ENCODE measurements at regions not wholly inside any gene's neighbourhood (a gene's known extent, or its start where the extent isn't known, plus 50 kb on each side); places are given as distances from the start of the nearest gene placed in this dataset.

DNA sequence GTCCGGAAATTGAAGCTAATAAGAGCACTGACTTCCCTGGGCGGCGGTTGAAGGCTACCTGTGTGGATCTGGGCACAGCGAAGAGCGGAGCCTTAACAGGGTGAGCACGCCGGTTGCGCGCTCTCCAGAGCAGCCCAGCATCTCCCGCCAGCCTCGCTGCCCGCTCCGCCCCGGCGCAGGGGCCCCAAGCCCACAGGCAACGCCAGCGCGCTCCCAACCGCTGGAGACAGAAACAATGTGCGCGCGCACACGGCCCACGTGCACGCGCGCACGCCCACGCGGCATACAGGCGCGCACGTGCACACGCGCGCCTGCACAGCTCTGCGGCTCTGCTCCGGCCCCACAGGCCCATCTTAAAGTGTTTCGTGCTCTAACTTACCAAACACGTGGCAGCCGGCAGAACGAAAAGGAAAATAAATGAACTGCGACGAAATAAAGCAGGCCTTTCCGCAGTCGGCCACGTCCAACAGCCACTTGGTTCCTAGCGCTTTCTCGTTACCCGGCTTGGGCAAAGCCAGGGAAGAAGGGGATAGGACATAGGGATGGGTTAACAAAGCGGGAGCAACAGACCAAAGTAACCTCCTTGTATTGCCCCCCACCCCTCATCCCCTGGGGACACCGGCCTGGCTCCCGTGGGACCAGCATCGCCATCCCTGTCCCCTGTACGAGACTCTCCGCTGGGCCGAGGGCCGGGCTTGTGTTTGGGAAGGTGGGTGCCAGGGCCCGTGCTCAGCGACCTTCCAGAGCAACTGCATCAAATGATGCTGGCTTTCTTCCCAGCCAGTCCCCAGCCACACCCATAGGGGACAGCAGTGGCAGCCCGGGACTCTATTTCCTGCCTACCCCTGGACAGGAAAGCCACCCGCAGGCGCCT lies 203.7 kb downstream of the ABHD5 start:
- peak; percentile 85 for DNase-seq (ENCODE audit: low spot score)

DNA sequence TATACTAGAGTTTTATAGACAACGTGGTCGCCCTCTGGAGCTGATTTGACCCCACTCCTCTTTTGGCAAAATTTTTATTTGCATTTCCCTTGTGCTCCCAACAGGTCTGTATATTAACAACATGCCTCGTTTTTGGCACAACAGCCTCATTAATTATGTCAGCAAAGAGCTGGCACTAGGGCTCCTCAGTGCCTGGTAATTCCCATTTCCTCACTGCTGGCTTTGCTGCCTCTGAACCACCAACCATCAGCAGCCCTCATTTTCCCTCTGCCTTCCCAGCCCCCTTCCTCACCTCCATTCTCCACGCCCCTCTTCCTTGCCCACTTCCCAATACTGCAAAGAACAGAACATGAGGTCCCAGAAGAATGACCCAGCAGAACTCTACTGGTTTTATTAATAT lies 204.8 kb downstream of the ABHD5 start:
- no peak for DNase-seq (ENCODE audit: low spot score)

DNA sequence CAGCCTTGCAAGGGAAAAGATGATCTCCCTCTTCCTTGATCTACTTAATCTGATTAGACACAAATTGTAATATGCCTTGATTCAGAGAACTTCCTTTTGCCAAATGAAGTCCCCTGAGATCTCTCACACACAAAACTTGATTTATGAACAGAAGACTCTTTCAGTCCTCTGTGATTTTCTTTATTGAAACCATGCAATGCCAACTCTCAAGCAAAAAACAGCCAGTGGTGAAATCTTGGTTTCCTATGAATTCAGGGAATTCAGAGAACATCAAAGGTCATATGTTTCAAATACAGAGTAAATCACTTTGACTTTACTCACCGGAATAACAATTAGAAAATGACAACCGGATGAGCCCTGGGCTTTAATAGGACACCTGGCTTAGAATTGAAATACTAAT lies 211.7 kb downstream of the ABHD5 start:
- no peak for DNase-seq (ENCODE audit: low spot score)

DNA sequence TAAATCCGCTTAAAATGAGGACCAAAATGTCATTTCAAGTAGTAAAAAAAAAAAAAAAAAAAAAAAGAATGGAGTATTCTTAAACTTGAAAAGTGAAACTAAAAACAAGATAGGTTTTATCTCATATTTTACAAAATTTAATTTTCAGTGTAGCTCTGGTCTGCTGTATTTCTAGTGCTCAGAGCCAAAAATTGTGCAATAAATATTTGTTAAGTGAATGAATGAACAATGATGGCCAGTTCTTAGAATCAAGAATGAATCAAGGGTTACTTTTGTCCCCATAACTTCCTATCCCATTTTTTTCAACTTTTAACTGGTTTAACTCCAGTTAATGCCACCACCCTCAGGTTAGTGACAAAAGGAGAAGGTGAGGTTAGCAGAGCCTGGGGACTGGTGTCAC lies 214.4 kb downstream of the ABHD5 start:
- DNase-seq (ENCODE audit: low spot score), result no peak

DNA sequence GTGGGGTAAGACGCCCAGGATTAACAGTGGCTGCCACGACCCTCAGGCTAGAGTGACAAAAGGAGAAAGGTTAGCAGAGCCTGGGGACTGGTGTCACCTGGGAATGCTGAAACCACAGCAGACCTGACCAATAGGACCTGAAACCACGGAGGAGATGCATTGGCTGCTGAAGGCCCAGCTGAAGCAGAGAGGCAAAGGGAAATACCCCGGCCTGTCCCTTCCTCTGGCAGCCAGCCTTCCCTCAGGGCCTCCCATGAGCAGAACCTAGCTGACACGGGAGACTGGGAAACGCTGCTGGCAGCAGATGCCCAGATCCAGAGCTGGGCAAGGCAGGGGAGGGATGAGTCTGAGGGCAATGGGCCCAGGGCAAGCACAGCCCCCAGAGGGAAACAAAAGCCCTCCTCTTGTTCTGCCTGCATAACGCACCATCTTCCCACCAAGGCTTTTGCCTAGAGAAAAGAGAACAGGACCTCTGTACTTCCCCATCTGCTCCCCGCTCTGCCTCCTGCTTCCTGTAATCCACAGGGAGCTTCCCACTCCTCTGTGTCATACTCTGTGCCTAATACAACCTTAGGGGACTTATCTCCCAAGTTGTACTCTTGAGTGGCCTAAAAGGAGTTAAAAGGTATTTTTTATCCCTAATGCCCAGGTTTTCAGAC lies 216.2 kb downstream of the ABHD5 start:
- no peak for DNase-seq (ENCODE audit: low spot score)

DNA sequence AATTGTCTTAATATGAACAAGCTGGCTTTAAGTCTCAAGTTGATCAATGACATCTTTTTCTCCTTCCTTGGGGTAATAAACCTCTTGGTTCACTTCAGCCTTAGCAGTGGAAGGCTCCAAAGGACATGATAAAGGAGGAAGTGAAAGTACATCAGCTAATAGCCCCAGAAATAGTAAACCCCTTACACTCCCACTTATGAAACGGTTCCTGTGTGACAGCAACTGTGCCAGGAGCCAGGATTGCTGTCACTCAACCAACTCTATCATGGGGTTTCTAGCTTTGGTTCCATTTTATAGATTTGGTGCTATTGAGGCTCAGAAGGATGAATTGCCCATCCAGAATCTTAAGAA lies 216.7 kb downstream of the ABHD5 start:
- no peak for DNase-seq (ENCODE audit: low spot score)

DNA sequence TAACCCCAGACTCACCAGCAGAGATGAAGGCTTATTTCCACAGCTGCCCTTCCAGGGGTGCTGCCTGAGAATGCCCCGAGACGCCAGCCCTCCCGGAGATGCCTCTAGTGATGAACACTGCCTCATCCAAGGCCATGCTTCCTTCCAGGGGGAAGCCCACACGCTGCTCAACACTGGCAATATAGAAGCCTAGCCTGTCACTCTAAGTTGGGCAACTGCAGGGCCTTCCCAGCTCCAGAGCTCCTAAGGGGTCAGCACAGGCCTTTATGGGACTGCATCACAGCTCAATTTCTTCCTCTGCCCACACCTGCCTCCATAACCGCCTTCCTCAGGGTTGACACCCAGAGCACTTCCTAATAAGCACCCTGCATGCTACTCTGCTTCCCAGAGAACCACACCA lies 217.7 kb downstream of the ABHD5 start:
- DNase-seq (ENCODE audit: low spot score), result no peak

DNA sequence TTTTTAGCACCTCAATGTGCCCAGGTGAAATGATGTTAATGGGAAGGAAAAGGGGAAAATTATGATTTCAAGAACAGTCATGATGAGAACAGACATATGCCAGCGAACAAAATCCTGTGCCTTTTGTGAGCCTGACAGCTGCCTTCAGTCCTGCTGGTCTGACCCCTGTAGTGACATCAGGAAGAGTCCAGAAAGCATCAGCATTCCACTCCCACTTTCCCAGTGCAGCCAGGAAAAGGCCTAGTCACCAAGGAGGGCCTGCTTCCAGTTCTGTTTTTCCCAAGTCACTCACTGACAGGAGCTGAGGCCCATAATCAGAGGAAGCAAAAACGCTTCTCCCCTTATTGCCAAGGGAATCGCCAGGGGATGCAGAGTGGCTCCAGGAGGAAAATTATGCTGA lies 218.4 kb downstream of the ABHD5 start:
- DNase-seq (ENCODE audit: low spot score), result no peak

DNA sequence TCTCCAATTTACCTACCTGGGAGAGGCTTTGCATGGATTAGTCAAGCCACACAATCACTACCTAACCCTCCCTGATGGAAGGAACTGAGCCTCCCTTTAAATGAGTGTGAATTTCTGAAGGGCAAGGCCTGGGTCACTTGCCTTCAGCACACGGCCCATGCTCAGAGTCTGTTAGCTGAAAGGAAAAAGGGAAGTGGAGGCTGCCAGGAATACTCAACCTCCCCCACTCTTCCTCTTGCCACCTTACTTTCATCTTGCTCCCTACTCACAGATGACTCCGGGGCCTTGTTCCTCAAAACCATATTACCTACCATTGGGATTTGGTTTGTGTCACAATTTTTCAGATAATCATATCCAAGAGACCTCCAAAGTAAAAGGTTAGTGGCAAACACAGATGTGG lies 220.0 kb downstream of the ABHD5 start:
- DNase-seq (ENCODE audit: low spot score), result no peak

DNA sequence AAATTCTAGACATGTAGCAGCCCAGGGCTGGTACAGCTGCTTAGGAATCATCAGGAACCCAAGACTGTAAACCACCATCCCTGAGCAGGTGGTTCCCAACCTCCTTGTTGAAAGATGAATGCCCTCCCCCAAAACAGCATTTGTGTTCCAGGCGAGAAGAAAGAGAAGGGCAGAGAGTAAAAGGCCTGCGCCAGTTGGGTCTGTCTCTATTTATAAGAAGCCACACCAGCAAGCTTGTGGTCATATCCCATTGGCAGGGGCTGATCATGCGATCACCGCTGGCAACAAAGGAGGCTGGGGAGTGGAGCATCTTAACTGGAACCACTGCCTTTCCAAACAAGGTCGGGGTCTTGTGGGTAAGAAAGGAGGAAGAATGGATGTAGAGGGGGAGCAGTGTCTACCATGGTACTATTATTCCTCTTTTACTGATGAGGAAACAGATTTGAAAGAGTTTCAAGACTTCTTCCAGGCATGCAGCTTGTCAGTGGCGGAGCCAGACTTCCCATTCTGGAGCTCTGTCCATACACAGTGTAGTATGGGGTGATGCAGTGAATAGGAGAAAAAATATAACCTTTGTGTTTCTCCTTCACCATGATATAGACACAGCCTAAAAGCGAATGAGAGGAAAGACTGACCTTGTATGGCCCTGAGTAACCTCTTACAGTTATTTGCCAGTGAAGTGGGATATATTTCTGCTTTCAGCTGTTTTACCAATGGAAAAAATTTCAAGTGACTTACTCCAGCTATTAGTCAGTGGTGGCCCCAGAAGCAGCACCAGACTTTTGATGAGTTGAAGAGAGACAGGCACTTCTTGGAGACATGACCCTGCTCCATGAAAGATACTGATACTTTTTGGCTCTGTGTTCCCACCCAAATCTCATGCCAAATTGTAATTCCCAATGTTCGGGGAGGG lies 222.6 kb downstream of the ABHD5 start:
- DNase-seq (ENCODE audit: low spot score), result no peak

DNA sequence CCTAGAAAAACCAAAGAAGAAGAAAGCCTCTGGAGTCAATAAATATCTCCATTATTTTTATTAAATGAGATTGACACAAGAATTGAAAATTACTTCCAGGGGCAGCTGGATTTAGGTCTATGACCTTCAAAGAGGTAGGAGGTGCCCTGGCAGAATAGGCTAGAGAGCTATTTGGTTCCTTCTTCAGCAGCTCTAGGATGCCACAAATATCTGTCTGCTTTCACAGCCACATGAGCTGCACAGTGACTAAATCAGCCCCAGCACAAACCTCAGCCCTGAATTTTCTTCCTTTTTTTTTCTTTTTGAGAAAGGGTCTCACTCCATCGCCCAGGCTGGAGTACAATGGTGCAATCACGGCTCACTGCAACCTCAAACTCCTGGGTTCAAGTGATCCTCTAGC lies 223.5 kb downstream of the ABHD5 start:
- DNase-seq (ENCODE audit: low spot score), result no peak

DNA sequence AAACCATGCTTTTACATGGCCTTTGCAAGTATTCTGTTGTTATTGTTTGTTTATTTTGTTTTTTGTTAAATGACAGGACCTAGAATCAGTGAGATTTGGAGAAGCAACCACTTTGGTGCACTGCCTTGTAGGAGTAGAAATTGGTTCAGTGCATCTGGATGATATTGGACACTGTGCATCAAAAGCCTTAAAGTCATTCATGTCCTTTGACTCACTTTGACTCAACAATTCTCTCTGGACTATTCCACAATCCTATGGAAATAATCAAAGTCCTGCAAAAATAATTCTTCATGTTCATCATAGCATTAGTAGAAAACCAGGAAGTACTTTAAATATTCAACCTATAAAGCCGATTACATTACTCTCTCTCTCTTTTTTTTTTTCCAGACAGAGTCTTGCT lies 224.8 kb downstream of the ABHD5 start:
- no peak for DNase-seq (ENCODE audit: low spot score)

DNA sequence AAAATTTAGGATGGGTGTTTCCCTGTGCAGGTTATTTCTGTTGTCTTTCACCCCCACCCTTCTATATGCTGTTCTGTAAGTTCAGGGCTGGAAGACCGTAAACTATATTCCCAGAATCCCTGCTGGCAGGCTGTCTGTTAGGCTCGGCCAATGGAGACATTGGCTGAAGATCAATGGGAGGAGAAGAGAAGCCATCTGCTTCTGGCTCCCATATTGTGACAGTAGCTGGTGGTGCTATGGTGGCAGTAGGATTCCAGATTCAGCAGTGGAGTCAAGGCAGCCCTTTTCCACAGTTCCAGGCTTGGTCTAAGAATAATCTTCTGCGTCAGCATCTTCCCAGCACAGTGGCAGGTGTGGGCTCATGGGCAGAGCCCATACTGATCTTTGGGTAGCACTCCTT lies 226.6 kb downstream of the ABHD5 start:
- no peak for DNase-seq (ENCODE audit: low spot score)

DNA sequence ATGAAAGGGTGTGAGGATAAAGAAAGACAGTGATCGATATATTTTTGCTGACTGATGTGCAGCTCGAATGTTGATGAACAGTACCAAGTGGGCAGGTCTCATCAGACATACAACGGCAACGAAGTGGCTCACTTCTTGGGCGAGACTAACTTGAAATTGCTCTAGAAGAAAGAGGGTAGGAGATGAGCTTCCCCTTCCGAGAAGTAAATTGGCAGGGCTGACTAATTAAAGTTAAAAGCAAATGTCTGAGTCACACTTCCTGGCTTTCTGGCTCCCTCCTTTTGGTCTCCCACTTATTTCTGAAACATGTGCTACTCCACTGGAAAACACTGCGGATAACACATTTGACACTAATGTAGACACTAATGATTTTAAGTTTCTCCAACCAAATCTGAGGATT lies 228.3 kb downstream of the ABHD5 start:
- DNase-seq (ENCODE audit: low spot score), result peak; percentile 39

DNA sequence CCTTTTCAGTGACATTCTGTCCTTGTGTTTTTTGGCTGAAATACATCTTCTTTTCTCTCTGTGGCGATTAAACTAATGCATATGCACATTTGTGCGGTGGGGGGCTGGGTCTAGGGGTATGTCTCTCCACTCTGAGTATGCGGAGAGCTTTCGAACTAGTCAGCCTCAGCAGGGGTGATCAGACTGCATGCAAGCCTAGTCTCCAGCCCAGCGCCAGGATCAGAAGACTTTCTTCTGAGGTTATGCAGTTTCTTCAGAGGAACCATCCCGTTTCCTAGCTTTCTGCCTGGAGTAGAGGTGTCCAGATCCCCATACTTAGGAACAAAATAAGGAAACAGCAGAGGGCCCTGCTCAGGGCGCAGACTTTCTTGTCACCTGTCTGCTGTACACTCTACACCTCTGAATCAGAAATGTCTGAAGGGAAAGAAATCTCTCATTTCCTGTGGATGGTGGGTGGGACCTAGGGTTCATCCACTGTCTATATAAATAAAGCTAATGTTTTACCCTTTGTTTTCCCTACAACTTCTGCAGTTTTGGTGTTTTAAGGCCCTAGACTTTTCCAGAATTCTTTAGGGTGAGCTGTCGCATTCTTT lies 230.4 kb downstream of the ABHD5 start:
- DNase-seq (ENCODE audit: low spot score), result no peak

DNA sequence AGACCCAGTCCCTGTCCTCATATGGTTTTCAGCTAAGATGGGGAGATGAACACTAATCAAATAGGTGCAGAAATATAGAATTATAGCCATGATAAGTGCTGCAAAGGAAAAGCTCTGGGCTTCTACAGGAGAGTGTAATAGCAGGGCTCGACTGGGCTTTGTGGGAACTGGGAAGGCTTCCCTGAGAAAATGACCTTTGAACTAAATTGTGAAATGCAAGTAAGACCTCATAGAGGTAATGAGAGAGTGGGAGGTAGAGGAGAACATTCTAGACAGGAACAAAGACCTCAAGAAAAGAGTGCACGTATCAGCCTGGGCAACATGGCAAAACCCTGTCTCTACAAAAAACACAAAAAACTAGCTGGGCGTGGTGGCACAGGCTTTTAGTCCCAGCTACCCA lies 231.6 kb downstream of the ABHD5 start:
- no peak for DNase-seq (ENCODE audit: low spot score)

DNA sequence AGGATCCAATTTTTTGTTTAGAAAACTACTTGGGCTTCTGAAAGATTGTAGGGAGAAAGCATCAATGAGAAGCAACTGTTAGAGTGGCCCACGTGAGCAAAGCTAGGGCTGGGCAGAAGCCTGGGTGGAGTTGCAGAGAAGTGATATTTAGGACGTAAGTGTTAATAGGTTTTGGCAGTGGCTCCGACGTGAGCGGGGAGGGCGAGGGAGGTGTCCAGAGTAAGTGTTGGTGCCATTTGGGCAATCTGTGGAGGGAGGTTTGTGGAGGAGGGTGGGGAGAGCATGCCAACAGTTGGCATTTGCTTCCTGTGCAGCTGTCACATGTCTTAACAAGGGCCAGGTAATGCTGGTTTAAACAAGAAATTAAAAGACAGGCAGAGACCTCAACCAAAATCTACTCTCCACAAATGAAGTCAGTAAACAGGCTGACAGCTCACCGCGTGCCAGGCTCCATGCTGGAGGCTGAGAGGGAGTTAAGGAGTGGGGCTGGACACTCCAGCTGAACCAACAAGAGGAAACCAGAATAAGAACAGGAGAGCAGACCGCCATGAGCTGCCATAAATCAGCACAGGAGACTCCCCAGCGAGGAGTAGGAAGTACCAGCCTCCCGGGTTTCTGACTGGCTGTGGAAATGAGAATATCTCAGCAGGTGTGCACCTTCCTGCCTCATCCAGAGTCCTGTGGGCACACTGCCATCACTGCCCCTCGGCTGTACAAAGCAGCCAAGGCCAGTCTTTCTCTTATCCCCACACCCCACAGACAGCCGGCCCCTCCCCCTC lies 232.6 kb downstream of the ABHD5 start:
- DNase-seq (ENCODE audit: low spot score), result no peak

DNA sequence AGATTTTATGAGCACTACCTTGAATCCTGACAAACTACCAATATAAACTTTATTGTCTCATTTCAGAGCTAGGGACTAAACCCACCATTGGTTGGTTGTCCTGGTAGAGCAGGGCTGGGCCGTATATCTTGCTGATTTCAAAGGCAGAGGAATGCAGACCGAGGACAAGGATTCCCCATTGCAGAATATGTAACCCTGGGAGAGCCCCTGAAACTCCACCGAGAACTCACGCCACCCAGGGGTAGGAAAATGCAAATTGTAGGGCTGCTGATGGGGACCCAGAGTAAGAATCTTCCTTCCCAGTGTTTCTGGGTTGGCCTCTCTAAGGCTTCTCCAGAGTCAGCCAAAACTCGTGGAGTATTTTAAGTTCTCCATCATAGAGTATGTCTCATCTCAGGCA lies 235.3 kb downstream of the ABHD5 start:
- no peak for DNase-seq (ENCODE audit: low spot score)

DNA sequence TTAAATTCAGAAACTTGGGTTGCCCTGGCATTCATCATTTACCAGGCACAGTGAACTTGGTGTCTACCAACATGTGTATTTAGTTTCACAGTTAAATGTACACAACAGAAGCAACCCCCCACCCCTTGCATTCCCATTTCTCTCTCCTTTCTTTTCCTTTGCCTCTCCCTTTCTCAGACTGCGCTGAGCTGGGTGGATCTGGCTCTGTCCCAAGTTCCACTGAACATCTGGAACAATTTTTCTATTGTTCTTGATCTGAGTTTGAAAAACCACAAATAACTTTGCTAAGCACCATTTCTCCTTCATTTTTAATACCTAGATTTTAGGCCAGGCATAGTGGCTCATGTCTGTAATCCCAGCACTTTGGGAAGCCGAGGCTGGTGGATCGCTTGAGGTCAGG lies 242.2 kb downstream of the ABHD5 start:
- no peak for DNase-seq (ENCODE audit: low spot score)

DNA sequence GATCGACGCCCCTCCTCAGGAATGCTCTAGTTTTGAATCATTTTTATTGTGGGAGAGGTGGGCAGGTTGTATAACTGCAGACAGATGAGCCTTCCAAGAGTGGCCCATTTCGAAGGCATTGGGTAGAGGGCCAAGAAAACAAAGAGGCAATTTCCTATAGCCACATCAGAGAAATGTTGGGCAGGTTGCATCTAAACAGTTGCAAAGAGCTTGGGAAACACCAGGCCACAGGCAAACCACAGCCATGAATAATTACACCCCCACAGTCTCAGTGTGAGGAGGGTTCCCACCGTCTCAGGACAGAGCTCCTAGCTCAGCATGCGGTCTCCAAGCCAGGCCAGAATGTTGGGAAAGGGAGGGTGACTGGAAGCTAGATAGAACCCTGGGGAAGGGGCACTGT lies 257.3 kb downstream of the ABHD5 start:
- DNase-seq (ENCODE audit: low spot score), result no peak

DNA sequence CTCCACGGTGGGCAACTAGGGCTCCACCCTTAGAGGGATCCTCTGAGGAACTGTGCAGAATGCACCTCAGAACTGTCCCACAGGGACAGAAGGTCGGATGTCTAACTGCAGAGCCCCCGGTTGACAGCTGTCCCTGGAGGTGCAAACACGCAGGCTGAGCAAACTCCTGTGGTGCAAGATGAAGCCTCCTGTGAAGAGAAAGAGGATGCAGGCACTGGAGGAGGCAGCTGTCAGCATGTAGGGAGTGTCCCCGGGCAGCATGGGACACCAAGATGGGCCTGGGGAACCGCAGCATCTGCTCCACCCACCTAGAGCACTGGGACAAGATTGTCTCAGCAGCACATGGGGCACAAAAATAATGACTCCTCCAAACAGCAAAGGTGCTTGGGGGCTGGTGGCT lies 258.9 kb downstream of the ABHD5 start:
- DNase-seq (ENCODE audit: low spot score), result no peak

DNA sequence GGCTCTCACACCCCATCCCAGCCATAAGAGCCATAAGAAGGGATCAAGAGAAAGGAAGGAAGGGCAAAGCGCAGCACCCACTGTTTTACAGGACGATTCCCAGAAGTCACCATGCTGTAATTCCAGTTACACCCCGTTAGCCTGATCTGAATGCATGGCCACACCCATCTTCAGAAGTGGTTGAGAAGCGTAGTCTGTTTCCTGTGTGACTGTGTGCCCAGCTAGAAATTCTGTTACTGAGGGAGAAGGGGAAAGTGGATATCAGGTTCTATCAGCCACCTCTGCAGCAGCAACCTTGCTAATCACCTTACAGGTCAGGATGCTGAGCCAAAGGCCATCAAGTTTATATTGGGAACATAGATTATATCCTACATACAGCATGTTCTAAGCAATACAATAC lies 260.0 kb downstream of the ABHD5 start:
- DNase-seq (ENCODE audit: low spot score), result no peak

Data from GM03348 (cell line).